Forelimb muscle (tissue), 1 donor: ENCODE measurements at regions not wholly inside any gene's neighbourhood (a gene's known extent, or its start where the extent isn't known, plus 50 kb on each side); places are given as distances from the start of the nearest gene placed in this dataset.
"Not testable (repeated sequence)": the region's sequence is repeated elsewhere in the genome, so short reads cannot be mapped to it uniquely, and the experiment has no call there.

ENCODE experiments used
- DNase-seq: peaks from one replicate; pipeline ENCODE4 v3.0.0-alpha.2; 2013; ENCODE audit warnings: low read depth

DNA sequence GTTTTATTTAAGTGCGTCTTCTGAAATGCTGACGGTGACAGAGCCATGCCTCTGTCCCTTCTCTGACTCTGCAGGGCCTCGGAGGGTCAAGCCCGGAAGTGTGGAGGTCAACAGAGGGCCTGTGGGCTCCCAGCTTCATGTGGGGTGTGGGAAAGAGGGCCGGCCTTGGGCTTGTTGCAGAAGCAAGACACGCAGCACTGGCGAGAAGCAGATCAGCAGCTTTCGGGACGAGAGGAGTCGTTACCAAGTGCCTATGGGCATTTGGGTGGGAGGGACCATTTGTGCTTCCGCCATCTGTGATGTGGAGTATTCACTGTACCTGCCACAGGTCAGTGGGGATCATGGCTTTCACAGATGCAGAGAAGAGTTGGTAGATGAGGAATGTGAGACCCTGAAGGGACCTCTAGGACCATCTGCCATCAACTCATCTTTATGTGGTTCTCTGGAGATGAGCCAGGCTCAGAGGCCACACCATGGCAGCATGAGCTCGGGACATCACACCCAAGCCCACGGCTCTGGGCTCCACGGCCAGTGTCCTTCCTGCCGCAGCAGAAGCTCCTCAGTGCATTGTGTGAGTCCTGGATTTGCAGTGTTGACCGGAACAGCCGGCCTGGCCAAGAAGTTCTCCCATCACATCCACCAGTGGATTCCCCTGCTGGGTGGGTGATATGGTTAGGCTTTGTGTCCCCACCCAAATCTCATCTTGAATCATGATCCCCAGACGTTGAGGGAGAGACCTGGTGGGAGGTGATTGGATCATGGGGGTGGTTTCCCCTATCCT, 590.7 kb downstream of the TBC1D22A start:
- no peak for DNase-seq

DNA sequence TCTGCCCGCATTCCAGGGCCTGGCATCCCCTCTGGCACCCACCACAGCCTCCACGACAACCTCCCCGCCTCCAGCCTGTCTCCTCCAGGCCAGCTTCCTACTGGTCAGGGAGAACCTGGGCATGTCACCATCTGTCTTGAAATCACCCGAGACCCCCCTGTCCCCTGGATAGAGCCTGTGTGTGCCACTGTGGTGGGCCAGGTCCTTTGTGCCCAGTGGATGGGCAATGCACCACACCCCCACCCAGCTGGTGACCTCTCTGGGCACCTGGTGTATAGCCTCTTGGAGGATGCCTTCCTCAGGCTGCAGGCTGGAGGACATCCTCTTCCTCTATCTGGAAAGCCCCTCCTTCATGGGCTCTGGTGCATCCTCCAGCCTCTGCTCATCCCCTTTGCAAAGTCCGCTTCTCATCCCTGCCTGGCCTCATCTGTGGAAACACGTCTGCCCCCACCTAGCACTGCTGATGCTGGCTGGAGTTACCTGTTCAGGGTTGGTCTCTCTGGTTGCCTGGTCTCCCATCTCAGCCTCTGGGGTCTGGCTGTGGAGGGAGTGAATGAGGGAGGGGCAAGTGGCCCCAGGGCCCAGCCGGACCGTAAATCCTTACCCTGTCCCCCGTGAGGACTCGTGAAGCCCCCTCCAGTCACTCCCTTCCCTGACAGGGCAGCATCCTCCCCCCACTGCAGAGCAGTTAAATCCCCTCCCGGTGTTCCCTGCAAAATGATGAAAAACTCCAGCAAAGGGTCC, 589.6 kb downstream of the TBC1D22A start:
- no peak for DNase-seq

DNA sequence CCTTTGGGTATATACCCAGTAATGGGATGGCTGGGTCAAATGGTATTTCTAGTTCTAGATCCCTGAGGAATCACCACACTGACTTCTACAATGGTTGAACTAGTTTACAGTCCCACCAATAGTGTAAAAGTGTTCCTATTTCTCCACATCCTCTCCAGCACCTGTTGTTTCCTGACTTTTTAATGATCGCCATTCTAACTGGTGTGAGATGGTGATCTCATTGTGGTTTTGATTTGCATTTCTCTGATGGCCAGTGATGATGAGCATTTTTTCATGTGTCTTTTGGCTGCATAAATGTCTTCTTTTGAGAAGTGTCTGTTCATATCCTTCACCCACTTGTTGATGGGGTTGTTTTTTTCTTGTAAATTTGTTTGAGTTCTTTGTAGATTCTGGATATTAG, 583.8 kb downstream of the TBC1D22A start:
- not testable (repeated sequence) for DNase-seq

DNA sequence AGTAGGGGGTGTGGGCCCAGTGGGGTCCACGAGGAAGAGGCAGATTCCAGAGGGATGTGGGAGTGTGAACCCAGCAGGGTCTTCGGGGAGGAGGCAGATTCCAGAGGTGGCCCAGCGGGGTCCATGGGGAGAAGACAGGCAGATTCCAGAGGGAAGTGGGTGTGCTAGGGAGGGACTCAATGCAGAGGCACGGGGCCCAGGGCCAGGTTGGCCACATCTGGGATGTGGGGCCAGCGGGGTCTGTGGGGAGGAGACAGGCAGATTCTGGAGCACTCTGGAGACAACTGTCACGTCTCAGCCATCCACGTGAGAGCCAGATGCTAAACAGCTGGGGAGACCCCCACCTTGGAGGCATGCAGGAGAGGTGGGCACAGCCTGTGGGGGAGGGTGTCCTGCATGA, 582.6 kb downstream of the TBC1D22A start:
- no peak for DNase-seq

DNA sequence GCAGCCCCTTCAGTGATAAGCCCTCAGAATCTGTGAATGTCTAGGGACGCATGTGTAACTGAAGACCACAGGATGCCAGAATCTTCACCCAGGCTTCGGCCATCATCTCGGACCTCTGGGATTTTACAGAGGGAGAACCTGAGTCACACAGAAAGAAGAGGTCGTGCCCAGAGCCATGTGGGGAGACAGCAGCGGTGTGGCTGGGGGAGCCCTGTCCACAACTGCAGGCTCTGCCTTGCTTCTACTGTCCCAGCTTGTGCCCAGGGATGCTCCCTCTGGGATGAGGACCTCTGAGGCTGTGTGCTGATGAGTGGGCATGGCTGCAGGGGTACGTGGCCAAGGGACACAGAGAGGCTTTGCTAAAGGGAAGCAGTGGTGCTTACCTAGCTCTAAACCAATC, 582.0 kb downstream of the TBC1D22A start:
- no peak for DNase-seq

DNA sequence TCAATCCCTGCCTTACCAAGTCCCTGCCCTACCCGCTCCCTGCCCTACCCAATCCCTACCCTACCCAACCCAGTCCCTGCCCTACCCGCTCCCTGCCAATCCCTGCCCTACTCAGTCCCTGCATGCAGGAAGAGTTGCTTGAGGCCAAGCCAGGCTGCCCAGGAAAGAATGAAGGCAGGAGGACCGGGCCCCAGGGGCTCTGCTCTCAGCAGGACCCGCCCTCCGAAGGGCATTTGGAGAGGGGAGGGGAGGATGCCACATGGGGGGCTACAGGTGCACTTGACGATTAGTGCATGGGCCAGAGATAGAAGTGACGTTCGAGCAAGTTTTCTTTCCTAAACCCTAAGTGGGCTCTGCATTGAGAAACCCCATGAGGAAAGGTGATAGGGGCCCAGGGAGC, 581.2 kb downstream of the TBC1D22A start:
- no peak for DNase-seq

DNA sequence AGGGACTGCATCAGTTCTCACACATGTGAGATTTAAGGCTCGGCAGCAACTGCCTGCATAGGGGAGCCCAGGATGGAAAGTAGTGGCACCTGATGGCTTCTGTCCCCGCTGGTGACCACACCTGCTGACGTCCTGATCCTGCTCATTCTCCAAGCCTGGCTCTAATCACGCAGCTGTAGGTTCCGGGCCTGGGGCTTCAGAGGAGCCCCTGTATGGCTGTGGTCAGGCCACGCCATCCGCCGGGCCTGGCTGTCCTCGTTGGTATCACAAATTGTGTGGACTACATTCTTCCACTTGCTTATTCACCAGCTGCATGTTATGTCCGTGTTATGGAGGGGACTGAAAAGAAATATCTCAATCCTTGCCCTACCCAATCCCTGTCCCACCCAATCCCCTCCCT, 580.0 kb downstream of the TBC1D22A start:
- DNase-seq = no peak

DNA sequence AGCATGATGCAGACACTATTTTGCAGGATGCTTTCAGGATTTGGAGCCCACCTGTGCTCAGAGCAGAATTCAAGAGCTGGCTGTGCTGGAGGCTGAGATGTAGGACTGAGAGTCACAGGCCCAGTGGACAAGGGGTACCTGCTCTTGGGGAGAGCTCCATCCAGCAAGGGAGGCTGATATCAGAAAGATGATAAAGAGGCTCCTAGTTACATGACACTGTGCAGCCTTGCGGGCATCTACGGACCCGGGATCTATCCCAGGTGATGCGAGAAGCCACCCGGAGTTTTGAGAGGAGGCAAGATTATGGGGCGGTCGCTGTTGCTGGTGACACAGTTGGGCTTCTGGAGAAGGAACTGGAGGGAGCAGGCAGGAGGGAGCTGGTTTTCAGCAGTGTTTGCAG, 579.0 kb downstream of the TBC1D22A start:
- no peak for DNase-seq

DNA sequence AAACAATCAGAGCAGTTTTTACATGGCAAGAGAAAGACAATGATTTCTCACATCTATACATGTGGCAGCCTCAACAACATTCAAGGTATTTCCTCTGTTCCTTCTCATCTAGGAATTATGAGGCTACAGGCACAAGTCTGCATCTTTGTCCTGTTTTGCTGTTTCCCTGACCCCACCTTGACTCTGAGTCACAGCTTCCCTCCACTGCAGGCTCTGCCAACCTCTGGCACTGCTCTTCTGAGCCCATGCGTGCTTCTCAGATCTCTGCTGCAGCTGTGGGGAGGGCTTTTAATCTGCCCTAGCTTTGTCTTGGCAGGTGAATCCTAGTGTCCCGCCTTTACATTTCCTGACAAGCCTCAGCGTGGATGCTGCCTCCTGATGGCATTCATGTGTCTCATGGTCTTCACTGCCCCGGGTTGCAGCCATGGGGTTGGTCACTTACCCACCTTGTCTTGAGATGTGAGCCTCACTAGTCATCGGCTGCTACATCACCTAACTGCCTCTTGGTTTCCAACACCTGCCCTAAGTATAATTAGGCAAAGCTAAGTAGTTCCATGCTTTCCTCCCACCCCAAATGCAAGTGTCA, 578.5 kb downstream of the TBC1D22A start:
- no peak for DNase-seq

DNA sequence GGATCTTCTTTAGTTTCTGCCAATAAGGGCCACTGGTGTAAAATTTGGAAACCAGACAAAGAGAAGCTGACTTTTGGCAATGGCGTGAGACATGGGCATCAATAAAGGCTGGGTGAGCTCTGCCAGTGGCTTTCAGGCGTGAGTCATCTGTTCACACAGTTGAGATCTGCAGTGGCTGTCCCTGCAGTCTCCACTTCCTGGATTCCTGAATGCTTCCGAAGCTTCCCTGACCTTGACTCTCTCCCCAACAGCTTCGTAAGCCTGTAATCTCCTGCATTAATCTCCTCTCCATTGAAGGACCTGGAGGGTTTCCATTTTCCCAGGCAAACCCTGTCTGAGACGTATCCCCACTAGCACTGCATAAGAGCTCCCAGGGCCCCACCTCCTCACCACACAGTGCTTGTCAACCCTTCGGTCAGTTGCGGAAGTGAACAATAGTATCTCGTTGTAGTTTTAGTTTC, 574.7 kb downstream of the TBC1D22A start:
- no peak for DNase-seq

DNA sequence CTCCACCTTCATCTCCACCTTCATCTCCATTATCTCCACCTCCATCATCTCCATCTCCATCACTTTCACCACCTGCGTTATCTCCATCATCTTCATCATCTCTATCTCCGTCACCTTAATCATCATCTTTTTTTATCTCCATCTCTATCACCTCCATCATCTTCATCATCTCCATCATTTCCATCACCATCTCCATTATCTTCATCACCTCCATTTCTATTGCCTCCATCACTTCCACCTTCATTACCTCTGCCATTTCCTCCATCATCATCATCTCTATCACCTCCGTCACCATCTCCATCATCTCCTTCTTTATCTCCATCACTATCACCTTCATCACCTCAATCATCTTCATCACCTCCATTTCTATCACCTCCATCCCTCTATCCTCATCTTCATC, 573.5 kb downstream of the TBC1D22A start:
- no peak for DNase-seq

DNA sequence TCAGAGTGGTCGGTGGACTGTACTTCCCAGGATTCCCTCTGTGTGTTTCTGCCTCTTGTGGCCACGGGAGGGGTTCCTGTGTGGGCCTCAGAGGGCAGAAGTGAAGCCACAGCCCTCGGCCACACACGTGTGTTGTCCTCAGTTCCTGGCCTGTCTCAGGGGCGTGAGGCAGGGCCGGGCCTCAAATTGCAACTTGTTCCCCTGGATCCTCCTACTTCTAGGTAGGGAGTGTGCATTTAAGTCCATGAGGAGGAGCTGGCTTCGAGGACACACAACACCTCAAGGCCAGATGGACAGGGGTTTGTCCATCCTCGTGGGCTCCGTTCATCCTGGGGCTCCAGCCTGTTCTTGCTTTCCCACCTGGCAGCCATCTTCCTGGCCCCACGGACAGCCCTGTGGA, 573.0 kb downstream of the TBC1D22A start:
- DNase-seq = no peak

DNA sequence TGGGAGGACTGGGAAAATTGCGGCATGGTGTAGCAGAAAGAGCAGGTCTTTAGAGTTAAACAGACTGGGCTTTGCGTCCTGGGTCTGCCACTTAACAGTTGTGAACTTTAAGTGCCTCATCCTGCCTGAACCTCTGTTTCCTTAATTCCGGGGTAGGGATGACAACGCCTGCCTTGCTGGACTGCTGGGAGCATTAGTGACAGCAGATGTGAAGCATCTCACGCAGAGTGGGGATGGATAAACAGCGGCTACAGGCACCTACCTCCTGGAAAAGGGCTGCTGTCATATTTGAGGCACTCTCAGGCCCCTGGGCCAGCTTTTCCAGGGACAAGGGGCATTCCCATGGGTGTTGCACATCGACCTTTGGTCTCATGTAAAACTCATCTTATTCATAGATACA, 572.2 kb downstream of the TBC1D22A start:
- DNase-seq = no peak

DNA sequence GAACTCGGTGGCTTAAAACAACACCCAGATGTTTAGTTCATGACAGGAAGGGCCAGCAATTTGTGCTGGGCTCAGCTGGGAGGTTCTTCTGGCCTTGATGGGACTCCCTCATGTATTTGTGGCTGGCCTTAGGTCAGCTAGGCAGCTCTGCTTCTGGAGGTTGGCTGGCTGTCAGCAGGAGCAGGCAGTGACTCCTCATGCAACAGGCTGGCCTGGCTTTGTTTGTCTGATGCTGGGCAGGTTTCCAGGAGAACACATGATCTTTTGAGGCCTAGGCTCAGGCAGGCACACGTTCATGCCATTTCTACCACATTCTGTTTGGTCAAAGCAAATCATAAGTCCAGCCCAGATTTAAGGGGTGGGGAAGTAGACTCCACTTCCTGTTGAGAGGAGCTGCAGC, 571.2 kb downstream of the TBC1D22A start:
- no peak for DNase-seq

DNA sequence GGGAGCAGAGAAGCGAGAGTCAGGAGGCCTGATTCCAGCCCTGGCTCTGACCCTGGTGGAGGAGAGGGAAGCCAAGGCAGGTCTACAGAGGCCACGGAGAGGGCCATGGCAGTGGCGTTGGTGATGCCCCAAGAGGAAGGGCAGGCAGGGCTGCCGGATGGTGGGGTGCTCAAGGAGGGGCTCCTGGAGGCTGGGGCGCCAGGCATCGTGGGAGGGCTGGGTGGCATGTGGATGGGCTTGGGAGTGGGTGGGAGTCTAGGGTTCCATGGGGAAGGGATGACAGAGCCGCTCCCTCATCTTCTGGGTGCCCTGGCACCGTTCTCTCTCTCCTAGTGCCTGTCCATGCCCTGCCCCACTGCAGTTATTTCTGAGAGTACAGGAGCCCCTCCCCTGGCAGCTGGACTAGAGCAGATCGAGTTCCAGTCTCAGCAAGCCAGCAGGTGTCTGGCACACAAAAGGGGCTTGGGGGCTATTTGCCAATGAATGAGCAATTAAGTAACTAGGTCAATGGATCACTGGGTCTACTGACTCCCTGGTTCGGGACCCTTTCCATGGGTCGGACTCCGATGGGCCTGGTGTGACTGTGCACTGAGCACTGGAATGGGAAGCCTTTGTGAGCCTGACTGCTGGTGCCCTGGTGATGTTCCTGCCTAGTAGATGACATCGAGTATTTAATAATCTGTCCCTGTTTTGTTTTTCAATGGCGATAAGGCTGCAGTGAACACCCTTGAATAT, 570.0 kb downstream of the TBC1D22A start:
- no peak for DNase-seq

DNA sequence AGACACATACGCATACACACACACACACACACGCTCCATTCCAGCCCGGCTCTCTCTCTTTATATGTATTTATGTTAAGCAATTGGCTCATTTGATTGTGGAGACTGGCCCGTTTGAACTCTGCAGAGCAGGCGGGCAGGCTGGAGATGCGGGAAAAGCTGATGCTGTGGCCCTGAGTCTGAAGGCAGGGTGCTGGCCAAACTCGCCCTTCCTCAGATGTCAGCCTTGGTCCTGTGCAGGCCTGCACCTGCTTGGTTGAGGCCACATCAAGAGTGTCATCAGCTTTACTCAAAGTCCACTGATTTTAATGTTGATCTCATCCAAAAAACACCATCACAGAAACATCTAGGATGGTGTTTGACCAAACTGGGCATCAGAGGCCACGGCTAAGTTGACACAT, 569.3 kb downstream of the TBC1D22A start:
- DNase-seq = no peak

DNA sequence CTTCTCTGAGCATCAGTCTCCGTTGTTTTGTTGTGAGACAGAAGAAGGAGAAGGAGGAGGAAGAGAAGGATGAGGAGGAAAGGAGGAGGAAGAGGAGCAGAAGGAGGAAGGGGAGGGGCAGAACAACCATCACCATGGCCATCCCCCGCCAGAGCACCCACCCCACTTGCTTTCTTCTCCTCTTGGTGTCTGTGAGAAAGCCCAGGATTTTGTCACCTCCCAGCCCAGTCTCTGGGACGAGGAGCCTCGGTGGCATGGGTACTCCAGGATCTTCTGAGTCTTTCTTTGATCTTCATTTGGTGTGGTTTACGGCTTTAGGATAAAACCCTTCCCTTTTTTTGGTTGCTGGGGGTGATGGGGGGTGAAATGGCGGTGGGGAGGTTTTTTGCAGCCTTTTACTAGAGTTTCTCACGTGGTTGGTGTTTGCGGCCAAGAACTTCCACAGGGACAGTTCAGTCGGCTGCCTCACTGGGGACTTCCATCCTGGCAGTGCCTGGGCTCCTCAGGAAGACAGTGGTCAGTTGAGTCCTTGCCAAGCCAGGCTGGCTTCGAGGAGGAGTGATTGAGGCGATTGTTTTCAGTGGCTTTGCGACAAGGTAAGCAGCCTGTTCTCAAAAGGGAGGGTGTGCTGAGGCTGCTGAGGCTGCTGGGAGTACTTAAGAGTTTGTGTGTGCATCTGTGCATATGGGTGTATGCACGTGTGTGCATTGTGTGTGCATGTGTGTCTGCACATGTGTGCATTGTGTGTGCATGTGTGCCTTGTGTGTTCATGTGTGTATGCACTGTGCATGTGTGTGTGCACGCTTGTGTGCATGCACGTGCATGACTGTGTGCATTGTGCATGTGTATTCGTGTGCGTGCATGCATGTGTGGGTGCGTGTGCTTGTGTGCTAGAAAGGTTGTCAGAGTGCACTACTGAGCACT, 567.5 kb downstream of the TBC1D22A start:
- DNase-seq = no peak

DNA sequence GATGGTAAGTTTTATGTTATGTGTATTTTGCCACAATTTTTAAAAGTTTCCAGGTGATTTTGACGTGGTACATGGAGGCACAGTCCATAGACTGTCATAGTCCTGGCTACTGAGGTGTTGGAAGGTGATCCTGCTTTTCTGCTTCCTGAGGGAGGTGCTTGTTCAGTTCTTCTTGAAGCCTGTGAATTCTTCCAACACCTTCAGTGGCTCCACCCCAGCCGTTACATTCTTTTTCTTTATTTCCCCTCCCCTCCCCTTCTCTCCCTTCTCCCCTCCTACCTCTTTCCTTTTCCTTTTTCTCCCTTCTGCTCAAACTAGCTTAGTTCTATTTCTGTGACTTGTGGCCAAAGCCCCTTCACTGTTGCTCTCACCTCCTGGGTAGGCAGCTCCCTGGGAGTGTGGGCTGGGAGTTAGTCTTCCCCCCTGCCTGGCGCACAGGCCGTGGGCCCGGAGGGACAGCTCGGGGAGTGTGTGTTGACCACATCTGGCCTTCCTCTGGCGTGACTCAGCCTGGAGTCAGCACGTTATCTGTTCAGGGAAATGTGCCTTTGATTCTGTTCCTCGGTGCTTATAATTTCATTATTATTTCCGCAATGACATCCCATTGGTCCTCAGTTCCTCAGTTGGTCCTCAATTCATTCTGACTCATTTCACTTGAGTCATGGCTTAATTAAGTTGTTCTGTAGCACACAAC, 566.2 kb downstream of the TBC1D22A start:
- no peak for DNase-seq

DNA sequence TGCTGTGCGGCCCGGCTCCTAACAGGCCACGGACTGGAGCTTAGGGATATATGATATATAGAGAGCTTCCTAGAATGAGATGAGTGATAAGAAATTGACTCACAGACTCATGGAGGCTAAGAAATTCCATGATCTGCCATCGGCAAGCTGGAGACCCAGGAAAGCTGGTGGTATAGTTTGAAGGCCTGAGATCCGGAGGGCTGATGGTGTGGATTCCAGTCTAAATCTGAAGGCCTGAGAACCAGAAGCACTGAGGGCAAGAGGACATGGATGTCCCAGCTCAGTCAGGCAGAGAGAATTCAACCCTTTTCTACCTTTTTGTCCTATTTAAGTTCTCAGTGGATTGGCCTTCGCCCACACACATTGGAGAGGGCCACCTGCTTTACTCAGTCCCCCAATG, 564.8 kb downstream of the TBC1D22A start:
- DNase-seq = no peak

DNA sequence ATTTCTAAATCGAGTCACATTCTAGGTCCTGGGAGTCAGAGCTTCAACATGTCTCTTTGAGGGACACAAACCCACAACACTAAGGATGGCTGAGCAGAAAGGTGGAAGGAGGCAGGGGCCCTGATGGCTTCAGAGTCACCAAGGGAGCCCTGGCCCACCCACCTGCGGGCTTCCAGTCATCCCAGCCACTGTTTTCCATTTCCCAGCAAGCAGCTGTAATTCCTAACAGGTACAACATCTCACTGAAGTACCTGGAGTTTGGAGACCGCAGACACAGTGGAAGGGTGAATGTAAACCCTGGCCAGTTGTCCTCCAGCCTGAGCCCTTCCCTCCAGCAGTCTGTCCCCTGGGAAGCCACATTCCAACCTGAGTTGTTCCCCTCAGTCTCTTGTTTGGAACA, 562.8 kb downstream of the TBC1D22A start:
- no peak for DNase-seq
